Bronchial epithelial cell (primary cell): ENCODE measurements at regions not wholly inside any gene's neighbourhood (a gene's known extent, or its start where the extent isn't known, plus 50 kb on each side); places are given as distances from the start of the nearest gene placed in this dataset.

Experiments used
- DNase-seq: peaks from one replicate; pipeline ENCODE4 v3.0.0-alpha.2; 2010; ENCODE audit warnings: low read depth
- FAIRE-seq: peaks from 2 replicates; lab custom pipeline; 2011; peaks lifted over from hg19 to GRCh38; lab: Jason Lieb, UNC
- H3K27me3 ChIP-seq: 2 replicates; pipeline ENCODE4 v1.5.1; 2011; ENCODE audit warnings: low read length; ENCODE audit not compliant: control insufficient read depth, insufficient read depth
- H3K36me3 ChIP-seq: 2 replicates; pipeline ENCODE4 v1.5.1; 2011; ENCODE audit warnings: low read length; ENCODE audit not compliant: control insufficient read depth, insufficient read depth
- H3K4me3 ChIP-seq: 2 replicates; pipeline ENCODE4 v1.5.1; 2011; ENCODE audit warnings: mild to moderate bottlenecking, low read depth, low read length, control low read depth
- TF ChIP-seq, protein P1 (sequence below): IDR thresholded peaks from 2 replicates; pipeline ENCODE4 v1.5.1; 2011; ENCODE audit warnings: mild to moderate bottlenecking, moderate library complexity, low read length, control low read depth, inconsistent platforms; ENCODE audit not compliant: insufficient read depth, severe bottlenecking

DNA sequence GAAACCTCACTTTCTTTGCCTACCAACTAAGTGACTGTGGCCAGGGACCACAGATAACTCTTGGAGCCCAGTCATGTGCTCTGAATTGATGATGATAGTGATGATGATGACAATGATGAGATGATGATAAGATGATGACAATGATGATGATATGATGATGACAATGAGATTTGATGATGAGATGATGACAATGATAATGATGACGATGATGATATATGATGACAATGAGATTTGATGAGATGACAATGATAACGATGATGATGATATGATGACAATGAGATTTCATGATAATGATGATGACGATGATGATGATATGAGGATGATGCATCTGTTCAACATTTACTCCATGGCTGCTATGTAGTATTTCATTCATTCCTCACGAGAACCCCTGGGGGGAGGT, 213.0 kb downstream of the ERCC6L2 start:
- no peak for FAIRE-seq
- Histone ChIP-seq H3K36me3 (no peaks in the 10 kb centered on the region), H3K4me3 (no peak overlapping the region), H3K27me3 (no peaks in the 10 kb centered on the region)
- TF ChIP-seq, protein P1, sequence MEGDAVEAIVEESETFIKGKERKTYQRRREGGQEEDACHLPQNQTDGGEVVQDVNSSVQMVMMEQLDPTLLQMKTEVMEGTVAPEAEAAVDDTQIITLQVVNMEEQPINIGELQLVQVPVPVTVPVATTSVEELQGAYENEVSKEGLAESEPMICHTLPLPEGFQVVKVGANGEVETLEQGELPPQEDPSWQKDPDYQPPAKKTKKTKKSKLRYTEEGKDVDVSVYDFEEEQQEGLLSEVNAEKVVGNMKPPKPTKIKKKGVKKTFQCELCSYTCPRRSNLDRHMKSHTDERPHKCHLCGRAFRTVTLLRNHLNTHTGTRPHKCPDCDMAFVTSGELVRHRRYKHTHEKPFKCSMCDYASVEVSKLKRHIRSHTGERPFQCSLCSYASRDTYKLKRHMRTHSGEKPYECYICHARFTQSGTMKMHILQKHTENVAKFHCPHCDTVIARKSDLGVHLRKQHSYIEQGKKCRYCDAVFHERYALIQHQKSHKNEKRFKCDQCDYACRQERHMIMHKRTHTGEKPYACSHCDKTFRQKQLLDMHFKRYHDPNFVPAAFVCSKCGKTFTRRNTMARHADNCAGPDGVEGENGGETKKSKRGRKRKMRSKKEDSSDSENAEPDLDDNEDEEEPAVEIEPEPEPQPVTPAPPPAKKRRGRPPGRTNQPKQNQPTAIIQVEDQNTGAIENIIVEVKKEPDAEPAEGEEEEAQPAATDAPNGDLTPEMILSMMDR, result no peak
- DNase-seq, result no peak

DNA sequence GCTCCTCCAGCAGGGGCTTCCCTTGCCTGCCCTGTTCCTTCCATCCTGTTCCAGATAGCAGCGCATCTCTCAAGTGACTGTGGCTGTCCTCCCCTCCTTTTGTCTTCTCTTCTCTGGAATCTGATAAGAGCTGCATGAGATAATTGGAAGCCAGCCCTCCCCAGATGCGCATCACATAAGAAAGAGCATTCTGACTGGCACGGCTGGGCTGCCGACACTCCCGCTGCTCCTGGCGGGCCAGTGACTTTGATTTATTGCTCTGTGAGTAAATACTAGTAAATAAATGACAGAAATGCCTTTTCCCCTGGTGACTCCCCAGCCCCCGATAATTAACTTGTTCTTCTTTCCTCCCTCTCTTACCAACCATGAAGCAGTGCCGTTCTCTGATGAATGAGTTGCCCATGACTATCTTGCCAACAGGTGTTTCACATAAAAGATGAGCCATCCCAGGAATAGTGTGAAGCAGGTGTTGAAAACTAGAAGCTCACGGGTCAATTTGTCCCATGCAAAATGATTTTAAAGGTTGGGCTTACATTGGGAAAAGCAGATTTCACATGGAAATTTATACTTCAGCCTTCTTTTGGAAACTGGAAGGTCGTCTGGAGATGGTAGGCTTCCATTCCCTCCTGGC, 212.3 kb downstream of the ERCC6L2 start:
- no peak for DNase-seq
- Histone ChIP-seq H3K36me3 (no peaks in the 10 kb centered on the region), H3K27me3 (no peaks in the 10 kb centered on the region), H3K4me3 (no peak overlapping the region)
- TF ChIP-seq, protein P1, result no peak
- FAIRE-seq, result no peak

DNA sequence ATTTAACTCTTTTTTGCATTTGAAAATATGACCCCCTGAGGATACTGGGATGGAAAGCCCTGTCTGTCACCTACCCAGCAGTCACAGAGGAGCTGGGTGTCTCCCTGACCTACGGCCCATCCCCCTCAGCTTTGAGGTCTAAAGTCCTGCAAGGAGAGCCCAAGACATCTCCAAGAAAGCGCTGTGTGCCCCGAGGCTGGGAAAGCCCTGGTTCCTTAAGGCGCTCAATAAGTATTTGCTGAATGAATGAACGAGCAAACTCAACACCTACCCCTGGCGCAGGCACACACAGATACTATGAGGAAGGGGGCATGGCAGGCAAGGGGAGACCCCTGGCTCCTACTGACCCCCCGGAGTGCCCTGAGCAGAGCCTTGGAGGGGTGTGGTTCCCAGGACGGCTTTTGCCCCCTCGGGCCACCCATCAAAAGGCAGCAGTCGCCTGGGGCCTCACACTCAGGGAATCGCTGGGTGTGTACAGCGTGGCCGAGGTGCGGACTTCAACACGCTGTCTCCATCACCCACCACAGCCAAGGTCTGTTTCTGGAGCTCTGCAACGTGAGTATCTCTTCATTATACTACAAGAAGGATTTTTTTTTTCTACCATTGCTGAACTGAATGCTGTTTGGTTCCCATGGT, 211.6 kb downstream of the ERCC6L2 start:
- TF ChIP-seq, protein P1, result no peak
- FAIRE-seq, result no peak

DNA sequence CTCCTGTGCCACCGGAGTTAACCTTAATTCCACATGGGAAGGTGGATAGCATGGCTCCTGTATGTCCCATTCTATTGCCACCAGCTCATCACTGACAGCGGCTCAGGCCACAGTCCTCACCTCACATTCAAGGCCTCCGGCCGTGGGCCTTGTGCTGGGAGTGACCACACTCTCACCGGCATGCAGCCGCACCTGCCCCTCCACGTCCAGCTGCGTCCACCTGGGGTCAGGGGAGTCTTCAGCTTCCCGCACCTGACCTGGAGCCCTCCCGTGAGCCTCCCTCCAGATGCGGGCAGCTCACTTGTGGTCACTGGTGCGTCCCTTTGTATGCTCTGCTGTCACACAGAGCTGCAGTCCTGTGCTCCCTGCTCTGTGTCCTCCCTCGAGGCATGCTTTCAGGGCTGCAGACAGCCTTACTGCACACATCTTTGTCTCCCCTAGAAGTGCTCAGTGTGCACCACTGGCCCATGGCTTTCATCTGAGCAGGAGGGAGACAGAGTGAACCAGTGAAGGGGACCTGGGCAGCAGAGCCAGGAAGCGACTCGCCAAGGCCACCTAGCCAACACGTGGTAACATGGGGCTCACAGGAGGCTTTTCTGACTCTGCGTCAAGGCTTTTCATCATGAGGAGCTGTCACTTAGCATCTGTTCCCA, 210.1 kb downstream of the ERCC6L2 start:
- DNase-seq (no peak), FAIRE-seq (no peak)
- TF ChIP-seq, protein P1, result no peak
- H3K27me3 ChIP-seq, result no peaks in the 10 kb centered on the region
- no peaks in the 10 kb centered on the region for H3K36me3 ChIP-seq
- no peak overlapping the region for H3K4me3 ChIP-seq

More for the DNA sequence above, 211.6 kb downstream of the ERCC6L2 start:
- no peaks in the 10 kb centered on the region for H3K27me3 ChIP-seq
- H3K36me3 ChIP-seq, result no peaks in the 10 kb centered on the region
- no peak overlapping the region for H3K4me3 ChIP-seq
- no peak for DNase-seq

DNA sequence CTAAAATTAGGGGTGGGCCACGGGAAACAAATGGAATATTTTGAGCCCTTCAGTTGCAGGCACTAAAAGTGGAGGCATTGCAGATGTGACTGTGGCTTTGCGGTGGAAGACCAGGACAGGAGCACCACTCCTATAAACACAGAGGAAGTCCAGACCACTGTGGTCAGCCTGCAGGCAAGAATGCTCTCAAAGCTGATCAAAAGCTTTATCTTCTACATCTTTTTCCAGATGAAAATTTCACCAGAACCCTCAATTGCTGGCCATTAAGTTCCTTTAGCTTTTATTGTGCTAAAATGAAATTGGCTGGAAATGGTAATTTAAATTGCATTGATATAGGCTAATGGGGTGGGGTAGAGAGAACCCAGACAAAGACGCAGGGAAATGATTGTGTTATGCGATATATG, 208.8 kb downstream of the ERCC6L2 start:
- no peaks in the 10 kb centered on the region for H3K36me3 ChIP-seq
- DNase-seq, result no peak
- no peak for FAIRE-seq
- no peak overlapping the region for H3K4me3 ChIP-seq
- TF ChIP-seq, protein P1, result no peak
- H3K27me3 ChIP-seq, result no peaks in the 10 kb centered on the region
